GM12891 (cell line): ENCODE measurements at regions not wholly inside any gene's neighbourhood (a gene's known extent, or its start where the extent isn't known, plus 50 kb on each side); places are given as distances from the start of the nearest gene placed in this dataset.

Source experiments
- POLR2A ChIP-seq: IDR thresholded peaks from 2 replicates; pipeline ENCODE4 v1.6.1; 2011; ENCODE audit warnings: low read depth, low read length, control low read depth
- SPI1 ChIP-seq: IDR thresholded peaks from 2 replicates; pipeline ENCODE4 v1.6.1; 2011; ENCODE audit warnings: low read depth, low read length, control low read depth

- TF ChIP-seq POLR2A = no peak
- no peak for TF ChIP-seq SPI1
These were observed 65.7 kb downstream of the PTHLH start for GRCh38 chr12:27906658-27907473.
